OCI-LY7 (cell line): ENCODE measurements at regions not wholly inside any gene's neighbourhood (a gene's known extent, or its start where the extent isn't known, plus 50 kb on each side); places are given as distances from the start of the nearest gene placed in this dataset.

Experiments used
- BruUV-seq: library from RNA; stranded (reverse); fragments of 400-500 nt; replicated peaks from 2 replicates; lab custom pipeline; 2021; lab: Mats Ljungman, UMichigan
- CTCF ChIA-PET: fragments of 300-600 bp; sonication (Branson Sonifier 250); formaldehyde crosslinking; loops from one replicate; lab custom pipeline; 2022; ENCODE audit warnings: antibody characterized with exemption; ENCODE audit not compliant: unreplicated experiment; lab: Charles Lee
- POLR2A ChIA-PET: fragments of 300-600 bp; sonication (Branson Sonifier 250); formaldehyde crosslinking; loops from one replicate; lab custom pipeline; 2022; ENCODE audit warnings: antibody characterized with exemption; lab: Charles Lee
- DNase-seq: peaks from one replicate; pipeline ENCODE4 v3.0.0-alpha.2; 2015; ENCODE audit warnings: low spot score
- H2AFZ ChIP-seq: fragments of 200-600 bp; sonication (generic), shearing (Covaris generic); 2 replicates; pipeline ENCODE4 v1.6.1; 2014; ENCODE audit warnings: mild to moderate bottlenecking, antibody characterized with exemption, low read length, moderate library complexity
- H3K27ac ChIP-seq: fragments of 200-600 bp; sonication (generic); 2 replicates; pipeline ENCODE4 v1.5.1; 2014; ENCODE audit warnings: mixed run types, low read depth, mild to moderate bottlenecking, moderate library complexity, low read length, inconsistent platforms; ENCODE audit not compliant: poor library complexity, severe bottlenecking
- H3K36me3 ChIP-seq: fragments of 200-600 bp; sonication (generic); 2 replicates; pipeline ENCODE4 v1.6.1; 2014; ENCODE audit warnings: mild to moderate bottlenecking, antibody characterized with exemption, low read length, moderate library complexity, mixed read lengths; ENCODE audit not compliant: insufficient read depth
- H3K4me1 ChIP-seq: fragments of 200-600 bp; sonication (generic); 2 replicates; pipeline ENCODE4 v1.5.1; 2014; ENCODE audit warnings: mild to moderate bottlenecking, low read length; ENCODE audit not compliant: insufficient read depth, poor library complexity, severe bottlenecking
- H3K4me2 ChIP-seq: fragments of 200-600 bp; sonication (generic); 2 replicates; pipeline ENCODE4 v1.6.1; 2014; ENCODE audit warnings: mild to moderate bottlenecking, low read length
- H3K4me3 ChIP-seq: fragments of 200-600 bp; sonication (generic); 2 replicates; pipeline ENCODE4 v1.5.1; 2014; ENCODE audit warnings: mild to moderate bottlenecking, low read depth, low read length; ENCODE audit not compliant: poor library complexity, severe bottlenecking
- H3K79me2 ChIP-seq: fragments of 200-600 bp; sonication (generic); 2 replicates; pipeline ENCODE4 v1.6.1; 2016; ENCODE audit warnings: low read depth, mild to moderate bottlenecking, low read length, moderate library complexity, mixed read lengths; ENCODE audit not compliant: insufficient read depth
- H3K9me2 ChIP-seq: fragments of 200-600 bp; sonication (generic); 2 replicates; pipeline ENCODE4 v1.6.1; 2016; ENCODE audit warnings: mild to moderate bottlenecking, low read length, mixed read lengths; ENCODE audit not compliant: insufficient read depth
- H3K9me3 ChIP-seq: fragments of 200-600 bp; sonication (generic); 2 replicates; pipeline ENCODE4 v1.6.1; 2014; ENCODE audit warnings: mild to moderate bottlenecking, mixed run types, low read length, mixed read lengths
- H4K20me1 ChIP-seq: fragments of 200-600 bp; sonication (generic); 2 replicates; pipeline ENCODE4 v1.6.1; 2014; ENCODE audit warnings: mild to moderate bottlenecking, antibody characterized with exemption, low read length, moderate library complexity, mixed read lengths; ENCODE audit not compliant: insufficient read depth
- CTCF ChIP-seq: fragments of 200-600 bp; sonication (generic); conservative IDR thresholded peaks from 2 replicates; pipeline ENCODE4 v1.5.1; 2014; ENCODE audit warnings: mild to moderate bottlenecking, antibody characterized with exemption, low read length, moderate library complexity, mixed read lengths
- EZH2phosphoT487 ChIP-seq: fragments of 200-600 bp; sonication (generic); IDR thresholded peaks from 2 replicates; pipeline ENCODE4 v1.6.1; 2018; ENCODE audit warnings: low read depth, borderline replicate concordance, mild to moderate bottlenecking, mixed run types, antibody characterized with exemption, low read length, moderate library complexity, mixed read lengths
- intact Hi-C: fragments of 100-400 bp; cut with micrococcal nuclease; formaldehyde crosslinking; loops from one replicate; pipeline ENCODE4 v1.10.0; 2022; ENCODE audit not compliant: unreplicated experiment

GRCh38 chrX:110578270-110578669, 217.3 kb downstream of the CHRDL1 start:
- no peaks in the 10 kb centered on the region for H3K4me1 ChIP-seq
- H4K20me1 ChIP-seq: no peaks in the 10 kb centered on the region
- H3K4me2 ChIP-seq: no peak overlapping the region
- H2AFZ ChIP-seq: no peak overlapping the region
- H3K79me2 ChIP-seq: no peaks in the 10 kb centered on the region
- no peak overlapping the region for H3K4me3 ChIP-seq
- H3K9me3 ChIP-seq: no peaks in the 10 kb centered on the region
- BruUV-seq: no TSS peak
- TF ChIP-seq CTCF: no peak
- TF ChIP-seq EZH2phosphoT487: no peak
- H3K36me3 ChIP-seq: no peaks in the 10 kb centered on the region
- DNase-seq: no peak
- no peaks in the 10 kb centered on the region for H3K9me2 ChIP-seq
- CTCF ChIA-PET: no interaction called here
- intact Hi-C loops: no loop called here
- POLR2A ChIA-PET: interaction anchor here (0.7 to 1.4 kb wide), 3 partner anchors 10 to 412 kb away, joined by 3 to 4 read pairs (median 3); no protein-coding TSS in a partner anchor
- no peak overlapping the region for H3K27ac ChIP-seq

DNA sequence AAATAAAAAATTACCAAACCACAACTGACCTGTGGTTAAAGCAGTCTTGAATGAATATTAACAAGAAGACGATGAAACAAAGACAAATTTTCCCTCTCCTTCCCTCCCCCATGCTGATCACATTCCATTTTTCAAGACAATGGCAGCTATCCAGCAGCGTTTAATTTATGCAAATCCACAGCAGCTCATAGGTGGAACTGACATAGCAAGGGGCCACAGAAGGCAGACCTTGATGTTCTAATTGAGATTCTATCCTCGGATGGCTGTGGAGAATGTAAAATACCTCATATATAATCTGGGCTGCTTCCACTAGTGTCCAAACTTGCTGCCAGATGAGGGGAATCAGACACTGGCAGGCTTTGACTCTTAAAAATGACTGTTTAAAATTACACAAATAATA, 211.5 kb downstream of the CHRDL1 start:
- TF ChIP-seq CTCF (no peak), EZH2phosphoT487 (no peak)
- ChIA-PET CTCF (no interaction called here), POLR2A (no interaction called here)
- H3K4me3 ChIP-seq: no peak overlapping the region
- no peaks in the 10 kb centered on the region for H3K4me1 ChIP-seq
- no peak for DNase-seq
- no peak overlapping the region for H2AFZ ChIP-seq
- H3K79me2 ChIP-seq: no peaks in the 10 kb centered on the region
- no peak overlapping the region for H3K4me2 ChIP-seq
- BruUV-seq: no TSS peak
- H4K20me1 ChIP-seq: no peaks in the 10 kb centered on the region
- no peaks in the 10 kb centered on the region for H3K36me3 ChIP-seq
- H3K27ac ChIP-seq: no peak overlapping the region
- no peaks in the 10 kb centered on the region for H3K9me3 ChIP-seq
- intact Hi-C loops: no loop called here
- H3K9me2 ChIP-seq: no peaks in the 10 kb centered on the region

DNA sequence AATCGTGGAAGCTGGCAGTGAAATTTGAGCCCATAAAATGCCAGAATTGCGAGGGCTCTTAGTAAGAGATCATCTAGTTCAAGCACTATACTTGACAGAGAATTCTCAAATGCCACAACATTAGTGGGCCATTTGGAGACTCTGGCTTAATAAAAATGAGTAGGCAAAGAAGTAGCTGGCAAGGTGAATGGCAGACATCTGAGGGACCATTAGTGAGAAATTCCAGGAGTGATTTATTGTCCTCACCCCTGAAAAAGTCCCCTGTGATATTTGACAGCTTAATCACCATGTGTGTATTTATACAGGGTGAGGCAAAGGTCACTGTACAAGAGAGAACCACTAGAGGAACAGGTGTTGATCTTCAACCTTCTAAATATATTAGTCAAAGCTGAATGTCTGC, 207.5 kb downstream of the CHRDL1 start:
- no peak overlapping the region for H3K4me2 ChIP-seq
- intact Hi-C loops: no loop called here

More for the DNA sequence above, 207.5 kb downstream of the CHRDL1 start:
- H3K79me2 ChIP-seq: no peaks in the 10 kb centered on the region
- POLR2A ChIA-PET: no interaction called here
- no peak for TF ChIP-seq CTCF
- TF ChIP-seq EZH2phosphoT487: no peak
- H3K4me3 ChIP-seq: no peak overlapping the region
- H3K4me1 ChIP-seq: no peaks in the 10 kb centered on the region
- H4K20me1 ChIP-seq: no peaks in the 10 kb centered on the region
- no peak overlapping the region for H2AFZ ChIP-seq
- H3K27ac ChIP-seq: no peak overlapping the region
- no peaks in the 10 kb centered on the region for H3K36me3 ChIP-seq
- DNase-seq: no peak
- CTCF ChIA-PET: no interaction called here
- no peaks in the 10 kb centered on the region for H3K9me2 ChIP-seq
- no peaks in the 10 kb centered on the region for H3K9me3 ChIP-seq
- BruUV-seq: no TSS peak
